ENCODE measurements at regions not wholly inside any gene's neighbourhood (a gene's known extent, or its start where the extent isn't known, plus 50 kb on each side); places are given as distances from the start of the nearest gene placed in this dataset.

- no peak for DNase-seq
These were observed 61.1 kb upstream of the C1GALT1C1 start for GRCh38 chrX:120690941-120691340.

GRCh38 chrX:120690344-120690743 is 60.5 kb upstream of the C1GALT1C1 start:
- DNase-seq: no peak

GRCh38 chrX:120680090-120680489 is 50.2 kb upstream of the C1GALT1C1 start:
- DNase-seq: no peak

All from NCI-H524 (cell line).